ENCODE measurements at regions not wholly inside any gene's neighbourhood (a gene's known extent, or its start where the extent isn't known, plus 50 kb on each side); places are given as distances from the start of the nearest gene placed in this dataset.
"Not testable (repeated sequence)": the region's sequence is repeated elsewhere in the genome, so short reads cannot be mapped to it uniquely, and the experiment has no call there.

DNA sequence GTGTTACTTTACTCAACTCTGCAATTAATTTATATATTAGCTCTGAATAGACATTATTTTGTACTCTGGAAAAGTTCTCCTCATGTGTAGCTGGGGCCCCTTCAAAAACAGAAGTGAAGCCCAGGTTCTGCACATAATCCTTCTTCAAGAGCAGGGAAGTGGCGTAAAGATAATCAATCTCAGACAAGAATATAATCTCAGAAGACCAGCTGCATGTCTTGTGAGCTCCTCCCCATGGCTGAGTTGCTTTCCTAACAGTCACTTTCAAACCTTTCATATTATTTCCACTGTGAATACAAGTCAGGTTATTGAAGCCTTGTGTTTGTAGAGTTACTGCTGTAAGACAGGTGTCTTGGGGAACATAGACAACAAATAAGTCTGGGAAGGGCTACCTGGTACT, 691.9 kb downstream of the RFPL4B start:
- no peak for DNase-seq (ENCODE audit: low read depth in 2 of 2)

DNA sequence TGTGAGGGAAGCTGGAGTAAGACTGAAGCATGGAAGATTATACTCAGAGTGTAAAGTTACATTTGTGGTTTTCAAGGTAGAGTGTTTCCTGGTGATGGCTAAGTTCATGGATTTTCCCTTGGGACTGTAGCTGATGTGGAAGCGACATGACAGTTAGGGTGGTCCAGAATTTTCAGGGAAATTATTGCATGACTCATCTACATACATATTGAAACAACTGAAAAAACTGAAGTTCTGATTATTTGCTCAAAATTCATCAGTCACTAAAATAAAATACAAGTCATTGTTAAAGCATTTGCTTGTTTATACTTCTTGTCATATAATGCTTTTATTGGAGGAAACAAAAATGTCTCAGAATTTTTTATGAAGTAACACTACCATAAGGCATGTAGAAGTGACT, 700.0 kb downstream of the RFPL4B start:
- DNase-seq (ENCODE audit: low read depth in 2 of 2), result no peak

DNA sequence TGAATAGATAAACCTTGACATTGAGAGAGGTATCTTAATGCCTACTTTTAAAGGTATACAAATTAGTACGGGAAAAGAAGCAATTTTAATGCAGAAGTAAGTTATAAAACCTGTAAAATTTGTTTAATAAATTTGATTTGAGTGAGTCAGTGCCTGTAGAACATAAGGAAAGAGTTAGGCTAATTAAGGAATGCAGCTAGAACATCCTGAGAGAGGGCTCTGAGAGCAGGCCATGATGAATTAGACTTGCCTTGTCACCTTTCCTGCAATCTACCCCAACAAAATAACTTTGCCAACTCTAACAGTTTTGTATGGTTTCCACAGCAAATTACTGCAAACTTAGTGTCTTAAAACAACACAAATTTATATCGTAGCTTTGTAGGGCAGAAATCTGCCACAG, 700.8 kb downstream of the RFPL4B start:
- DNase-seq (ENCODE audit: low read depth in 2 of 2), result no peak

GRCh38 chr6:113048741-113049140, 701.6 kb downstream of the RFPL4B start:
- DNase-seq (ENCODE audit: low read depth in 2 of 2), result no peak

- no peak for DNase-seq (ENCODE audit: low read depth in 2 of 2)
These were observed 702.1 kb downstream of the RFPL4B start for GRCh38 chr6:113049190-113049589.

DNA sequence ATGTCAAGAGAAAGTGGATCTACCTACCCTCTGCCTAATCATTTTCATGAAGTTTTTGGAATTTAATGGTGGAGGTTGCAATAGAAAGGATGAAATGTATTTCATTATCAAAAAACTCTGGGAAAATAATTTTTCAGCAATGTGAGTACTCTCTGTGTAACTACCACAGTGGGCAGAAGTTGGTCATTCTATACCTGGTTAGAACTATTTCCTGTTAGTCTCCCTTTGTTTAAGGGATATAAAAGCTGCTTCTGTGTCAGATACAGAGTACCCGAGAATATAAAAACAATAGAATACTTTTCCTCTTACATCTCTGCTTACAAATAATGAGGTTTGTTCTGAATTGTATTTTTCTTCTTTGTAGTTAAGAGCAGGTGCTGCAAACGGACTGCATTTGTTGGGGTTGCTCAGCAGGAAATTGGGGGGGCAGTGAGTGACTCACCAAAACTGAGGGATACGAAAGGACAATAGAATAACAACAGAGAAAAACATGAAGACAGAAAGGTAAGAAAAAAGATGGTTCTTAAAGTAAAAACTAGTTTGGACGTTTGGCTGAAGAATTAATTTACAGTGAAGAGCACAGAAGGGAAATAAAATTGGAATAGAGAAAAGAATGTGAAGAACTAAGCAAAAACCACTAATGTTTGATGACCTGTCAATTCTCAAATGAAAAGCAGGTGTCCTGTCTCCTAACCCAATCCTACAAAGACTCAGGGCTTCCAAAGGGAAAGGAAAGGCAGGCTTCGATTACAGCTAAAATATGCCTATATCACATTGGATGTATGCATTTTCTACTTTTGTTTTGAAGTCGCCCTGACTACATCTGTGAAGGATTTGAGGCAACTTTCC, 703.1 kb downstream of the RFPL4B start:
- DNase-seq (ENCODE audit: low read depth in 2 of 2), result no peak

DNA sequence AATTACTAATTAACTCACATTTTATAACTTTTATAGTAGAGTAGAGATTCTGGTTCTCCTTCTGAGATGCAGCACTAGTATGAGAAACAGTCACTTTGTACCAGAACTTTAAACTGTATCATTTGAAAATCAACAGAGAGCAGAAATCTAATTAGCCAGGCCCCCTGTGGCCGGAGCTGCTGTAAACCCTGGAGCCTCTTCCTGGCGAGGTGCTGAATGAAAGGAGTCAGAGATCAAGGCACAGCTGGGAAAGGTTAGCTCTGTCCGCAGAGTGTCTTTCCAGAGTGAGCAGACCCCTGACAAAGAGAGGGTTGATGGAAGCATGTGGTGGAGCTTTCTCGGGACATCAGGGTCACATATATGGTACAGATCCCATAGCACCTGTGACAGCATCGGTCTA, 703.8 kb downstream of the RFPL4B start:
- DNase-seq (ENCODE audit: low read depth in 2 of 2), result no peak

- DNase-seq (ENCODE audit: low read depth in 2 of 2), result no peak
These were observed 705.4 kb downstream of the RFPL4B start for GRCh38 chr6:113052506-113052905.

- DNase-seq (ENCODE audit: low read depth in 2 of 2), result no peak
These were observed 707.9 kb downstream of the RFPL4B start for GRCh38 chr6:113055061-113055460.

DNA sequence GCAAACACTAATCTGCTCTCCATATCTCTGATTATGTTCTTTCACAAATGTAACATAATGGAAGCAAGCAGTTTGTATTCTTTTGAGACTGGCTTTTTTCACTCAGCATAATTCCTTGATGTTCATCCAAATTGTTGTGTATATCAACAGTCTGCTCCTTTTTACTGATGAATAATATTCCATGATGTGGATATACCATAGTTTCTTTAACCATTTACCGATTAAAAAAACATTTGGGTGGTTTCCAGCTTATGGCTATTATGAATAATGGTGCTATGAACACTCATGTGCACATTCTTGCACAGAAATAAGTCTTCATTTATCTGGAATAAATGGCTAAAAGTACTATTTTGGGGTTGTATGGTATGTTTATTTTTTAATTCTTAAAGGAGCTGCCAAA, 708.9 kb downstream of the RFPL4B start:
- no peak for DNase-seq (ENCODE audit: low read depth in 2 of 2)

GRCh38 chr6:113057567-113058053, 710.5 kb downstream of the RFPL4B start:
- no peak for DNase-seq (ENCODE audit: low read depth in 2 of 2)

GRCh38 chr6:113060664-113061063, 713.5 kb downstream of the RFPL4B start:
- DNase-seq (ENCODE audit: low read depth in 2 of 2), result no peak

DNA sequence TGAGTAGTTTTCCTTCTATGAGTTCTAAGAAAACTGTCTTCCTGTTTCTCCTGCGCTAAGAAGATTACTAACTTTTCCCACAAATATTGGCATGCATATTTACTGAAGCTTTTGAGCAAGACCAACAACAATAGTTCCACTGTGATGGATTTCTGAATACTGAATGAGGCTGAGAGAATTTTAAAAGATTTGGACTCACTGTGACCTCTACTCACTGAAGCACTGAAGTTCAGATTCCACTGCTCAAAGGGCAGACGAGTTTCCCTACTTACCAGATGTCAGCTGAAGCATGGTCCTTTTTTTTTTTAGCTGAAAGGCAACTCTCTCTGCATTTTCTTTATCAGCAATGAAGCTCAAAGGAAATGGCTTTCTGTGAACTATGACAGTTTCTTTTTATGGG, 718.5 kb downstream of the RFPL4B start:
- no peak for DNase-seq (ENCODE audit: low read depth in 2 of 2)

- DNase-seq (ENCODE audit: low read depth in 2 of 2), result no peak
These were observed 720.6 kb downstream of the RFPL4B start for GRCh38 chr6:113067612-113068275.

DNA sequence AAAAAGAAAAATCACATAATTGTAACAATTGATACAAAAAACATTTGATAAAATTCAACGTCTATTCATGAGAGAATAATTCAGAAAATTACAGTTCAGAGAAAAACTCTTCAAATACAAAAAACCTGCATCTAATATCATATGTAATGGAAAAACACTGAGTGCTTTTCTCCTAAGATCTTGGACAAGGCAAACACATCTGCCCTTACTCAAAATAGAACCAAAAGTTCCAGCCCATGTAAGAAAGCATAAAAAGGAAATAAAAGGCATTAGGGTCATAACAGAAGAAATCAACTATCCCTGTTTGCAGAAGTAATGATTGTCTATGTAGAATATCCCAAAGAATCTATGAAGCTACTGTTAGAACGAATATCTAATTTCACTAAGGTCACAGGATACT, 721.4 kb downstream of the RFPL4B start:
- DNase-seq (ENCODE audit: low read depth in 2 of 2), result no peak

DNA sequence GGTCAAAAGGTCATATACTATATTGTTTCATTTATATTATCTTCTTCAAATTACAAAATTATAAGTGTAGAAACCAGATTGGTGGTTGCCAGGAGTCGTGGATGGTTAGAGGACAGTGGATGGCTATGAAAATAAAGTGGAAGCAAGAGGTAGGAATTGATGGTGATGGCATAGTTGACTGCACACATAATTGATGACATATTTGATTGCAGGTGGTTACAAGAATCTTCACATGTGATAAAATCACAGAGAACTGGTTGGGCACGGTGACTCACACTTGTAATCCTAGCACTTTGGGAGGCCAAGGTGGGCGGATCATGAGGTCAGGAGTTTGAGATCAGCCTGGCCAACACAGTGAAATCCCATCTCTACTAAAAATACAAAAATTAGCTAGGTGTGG, 723.6 kb downstream of the RFPL4B start:
- not testable (repeated sequence) for DNase-seq (ENCODE audit: low read depth in 2 of 2)

DNA sequence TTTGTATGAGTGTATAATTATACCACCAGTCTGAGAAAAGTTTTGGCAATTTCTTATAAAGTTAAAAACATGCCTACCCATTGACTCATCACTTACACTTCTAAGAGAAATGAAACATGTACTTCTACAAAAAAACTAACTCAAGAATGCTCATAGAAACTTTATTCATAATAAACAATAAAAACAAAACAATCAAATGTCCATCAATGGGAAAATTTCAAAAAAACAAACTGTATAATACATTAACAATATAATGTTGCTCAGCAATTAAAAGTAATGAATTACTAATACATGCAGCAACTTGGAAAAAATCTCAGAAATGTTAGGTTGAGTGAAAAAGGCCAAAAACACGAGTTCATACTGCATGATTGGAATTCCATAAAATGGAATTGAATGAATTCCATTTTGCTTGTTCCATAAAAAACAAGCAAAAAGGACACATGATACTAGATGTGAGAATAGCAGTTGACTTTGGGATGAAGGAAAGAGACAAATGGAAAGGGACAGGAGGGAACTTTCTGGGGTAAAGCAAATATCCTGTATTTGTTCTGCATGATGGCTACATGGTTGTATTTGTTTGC, 726.6 kb downstream of the RFPL4B start:
- DNase-seq (ENCODE audit: low read depth in 2 of 2), result no peak

GRCh38 chr6:113076116-113076515, 729.0 kb downstream of the RFPL4B start:
- no peak for DNase-seq (ENCODE audit: low read depth in 2 of 2)

GRCh38 chr6:113076816-113077215, 729.7 kb downstream of the RFPL4B start:
- no peak for DNase-seq (ENCODE audit: low read depth in 2 of 2)

- DNase-seq (ENCODE audit: low read depth in 2 of 2), result no peak
These were observed 730.7 kb downstream of the RFPL4B start for GRCh38 chr6:113077794-113078193.

GRCh38 chr6:113078791-113079190, 731.7 kb downstream of the RFPL4B start:
- DNase-seq (ENCODE audit: low read depth in 2 of 2), result no peak

DNA sequence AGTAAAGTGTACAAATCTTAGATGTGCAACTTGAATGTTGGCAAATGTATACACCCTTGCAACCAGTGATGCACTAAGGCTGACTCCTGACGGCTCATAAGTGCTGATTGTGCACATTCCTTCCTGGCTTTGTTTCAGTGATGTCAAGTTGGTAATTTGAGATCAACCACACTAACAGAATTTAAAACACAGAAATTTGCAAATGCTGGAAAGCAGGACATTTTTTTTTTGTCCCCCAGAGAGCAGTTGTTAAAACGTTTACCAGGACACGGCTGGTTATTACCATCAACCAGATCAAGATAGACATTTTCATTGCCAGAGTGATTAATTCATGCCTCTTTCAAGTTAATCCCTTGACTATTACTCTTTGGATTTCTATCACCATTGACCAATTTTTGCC, 735.6 kb downstream of the RFPL4B start:
- DNase-seq (ENCODE audit: low read depth in 2 of 2), result no peak

- no peak for DNase-seq (ENCODE audit: low read depth in 2 of 2)
These were observed 736.8 kb downstream of the RFPL4B start for GRCh38 chr6:113083947-113084346.

All from activated CD4-positive, alpha-beta T cell treated with anti-CD3 and anti-CD28 coated beads for 24 hours (primary cell).